Sigmoid colon (tissue), 6 donors: ENCODE measurements at regions not wholly inside any gene's neighbourhood (a gene's known extent, or its start where the extent isn't known, plus 50 kb on each side); places are given as distances from the start of the nearest gene placed in this dataset.

Experiments
- DNase-seq: peaks from one replicate; pipeline ENCODE4 v3.0.0-alpha.2; 2019
- H3K27ac ChIP-seq, 4 donors: fragments of 200-600 bp; sonication (generic); one replicate each; pipeline ENCODE4 v1.5.1; 2016 to 2019; ENCODE audit warnings: mild to moderate bottlenecking in 1 of 4
- H3K27me3 ChIP-seq, 3 donors: fragments of 200-600 bp; sonication (generic); one replicate each; pipeline ENCODE4 v1.5.1; 2019; ENCODE audit warnings: mild to moderate bottlenecking in 1 of 3
- H3K36me3 ChIP-seq, 4 donors: fragments of 200-600 bp; sonication (generic); one replicate each; pipeline ENCODE4 v1.5.1; 2016 to 2019
- H3K4me1 ChIP-seq, 4 donors: fragments of 200-600 bp; sonication (generic); one replicate each; pipeline ENCODE4 v1.5.1; 2017 to 2019
- H3K4me3 ChIP-seq, 4 donors: fragments of 200-600 bp; sonication (generic); one replicate each; pipeline ENCODE4 v1.5.1; 2017 to 2019; ENCODE audit warnings: mild to moderate bottlenecking in 2 of 4, moderate library complexity in 1 of 4
- H3K9me3 ChIP-seq, 4 donors: fragments of 200-600 bp in 3 of 4; sonication (generic) in 3 of 4; one replicate each; pipeline versions ENCODE4 v1.5.1 to v1.6.1; 2013 to 2019
- CTCF ChIP-seq, 4 experiments: fragments of 450-650 bp in 3 of 4; fragments of 200-600 bp in 1 of 4; IDR thresholded peaks; one replicate each; pipeline ENCODE4 v1.5.1; 2016 to 2019; ENCODE audit warnings: antibody characterized with exemption in 4 of 4, mild to moderate bottlenecking in 3 of 4, moderate library complexity in 2 of 4
- EP300 ChIP-seq, 4 donors: sonication (generic); formaldehyde crosslinking; IDR thresholded peaks; one replicate each; pipeline ENCODE4 v1.6.1; 2017; ENCODE audit warnings: antibody characterized with exemption in 4 of 4
- POLR2A ChIP-seq, 2 donors: fragments of 450-650 bp; IDR thresholded peaks; one replicate each; pipeline ENCODE4 v1.6.1; 2016; ENCODE audit warnings: antibody characterized with exemption in 2 of 2, mild to moderate bottlenecking in 2 of 2, moderate library complexity in 2 of 2
- POLR2AphosphoS5 ChIP-seq, 4 donors: sonication (generic); formaldehyde crosslinking; IDR thresholded peaks; one replicate each; pipeline ENCODE4 v1.6.1; 2017; ENCODE audit warnings: antibody characterized with exemption in 4 of 4
- WGBS, 2 donors: extraction: QIAGEN DNeasy Blood & Tissue Kit; methylation state at CpG; one replicate each; pipeline ENCODE4 v1.1.7; 2013; 5-methylcytosine and 5-hydroxymethylcytosine counted together
- intact Hi-C: fragments of 100-400 bp; cut with DNase I; formaldehyde crosslinking; loops from one replicate; pipeline ENCODE4 v1.15.1; 2023
- donor health status: healthy with polysubstance abuse.
- donor health status: healthy.

GRCh38 chr2:181176540-181176939 lies 196.1 kb downstream of the UBE2E3 start:
- no peak for TF ChIP-seq CTCF (IDR thresholded peaks at IDR 0.05)
- no peak for TF ChIP-seq EP300 (IDR thresholded peaks at IDR 0.05)
- TF ChIP-seq POLR2AphosphoS5 (IDR thresholded peaks at IDR 0.05) = no peak
- TF ChIP-seq POLR2A (IDR thresholded peaks at IDR 0.05) = no peak
- Histone ChIP-seq H3K4me3 (no peak overlapping the region), H3K27ac (no peak overlapping the region), H3K27me3 (no peaks in the 10 kb centered on the region), H3K36me3 (no peaks in the 10 kb centered on the region), H3K9me3 (no peaks in the 10 kb centered on the region), H3K4me1 (peaks cover 0 to 8% (median 3%) of the 10 kb centered on the region in 4 donors)
- WGBS, 2 donors = 85 to 91% methylated on average over 1 of the region's 1 CpG
- no peak for DNase-seq
- intact Hi-C loops = no loop called here

GRCh38 chr2:181177376-181177775 lies 197.0 kb downstream of the UBE2E3 start:
- intact Hi-C loops = no loop called here
- Histone ChIP-seq H3K36me3 (no peaks in the 10 kb centered on the region), H3K27ac (no peak overlapping the region), H3K27me3 (no peaks in the 10 kb centered on the region), H3K4me3 (no peak overlapping the region), H3K9me3 (no peaks in the 10 kb centered on the region), H3K4me1 (peaks cover 0 to 8% (median 3%) of the 10 kb centered on the region in 4 donors)
- DNase-seq = no peak
- TF ChIP-seq POLR2A (IDR thresholded peaks at IDR 0.05) = no peak

- H3K4me1 ChIP-seq = peaks cover 0 to 8% (median 3%) of the 10 kb centered on the region in 4 donors
- no peak overlapping the region for H3K27ac ChIP-seq
- H3K4me3 ChIP-seq = no peak overlapping the region
- H3K9me3 ChIP-seq = no peaks in the 10 kb centered on the region
- intact Hi-C loops = no loop called here
- TF ChIP-seq POLR2A (IDR thresholded peaks at IDR 0.05) (no peak), POLR2AphosphoS5 (IDR thresholded peaks at IDR 0.05) (no peak), EP300 (IDR thresholded peaks at IDR 0.05) (no peak), CTCF (IDR thresholded peaks at IDR 0.05) (no peak)
- H3K36me3 ChIP-seq = no peaks in the 10 kb centered on the region
- no peaks in the 10 kb centered on the region for H3K27me3 ChIP-seq
- no peak for DNase-seq
These were observed 197.7 kb downstream of the UBE2E3 start for GRCh38 chr2:181178130-181178529.

- intact Hi-C loops = no loop called here
- peaks cover 0 to 8% (median 3%) of the 10 kb centered on the region in 4 donors for H3K4me1 ChIP-seq
- DNase-seq = no peak
- H3K4me3 ChIP-seq = no peak overlapping the region
- TF ChIP-seq CTCF (IDR thresholded peaks at IDR 0.05) = no peak
- no peak for TF ChIP-seq POLR2A (IDR thresholded peaks at IDR 0.05)
- TF ChIP-seq EP300 (IDR thresholded peaks at IDR 0.05) = no peak
- no peak overlapping the region for H3K27ac ChIP-seq
- no peaks in the 10 kb centered on the region for H3K9me3 ChIP-seq
- WGBS, 2 donors = 56 to 68% methylated on average over 2 of the region's 2 CpGs
- no peaks in the 10 kb centered on the region for H3K27me3 ChIP-seq
- no peaks in the 10 kb centered on the region for H3K36me3 ChIP-seq
These were observed 198.5 kb downstream of the UBE2E3 start for GRCh38 chr2:181178823-181179412.

DNA sequence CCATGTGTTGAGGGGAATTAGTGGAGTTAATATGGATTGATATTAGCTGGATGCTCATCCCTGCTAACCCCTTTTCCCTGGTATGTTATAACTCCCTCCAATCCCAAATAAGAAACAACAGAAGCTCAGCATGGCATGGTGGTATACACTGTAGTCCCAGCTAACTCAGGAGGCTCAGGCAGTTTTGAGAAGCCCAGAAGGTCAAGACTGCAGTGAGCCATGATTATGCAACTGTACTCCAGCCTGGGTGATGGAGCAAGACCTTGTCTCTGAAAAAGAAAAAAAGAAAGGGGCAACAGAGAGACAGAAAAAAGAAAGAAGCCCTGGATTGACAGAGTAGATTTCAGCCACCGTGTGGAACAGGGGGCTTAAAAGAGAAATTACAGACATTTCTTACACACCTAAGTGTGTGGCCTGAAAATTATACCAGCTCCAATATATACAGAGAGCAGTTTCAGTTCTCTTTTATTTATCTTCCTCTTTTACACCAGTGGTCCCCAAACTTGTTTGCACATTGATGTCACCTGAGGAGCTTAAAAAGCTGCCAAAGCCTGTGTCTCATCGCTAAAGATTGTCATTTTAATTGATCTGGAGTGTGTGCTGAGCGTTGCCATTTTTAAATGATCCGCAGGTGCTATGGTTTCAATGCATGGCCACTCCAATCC lies 203.6 kb downstream of the UBE2E3 start:
- whole genome bisulfite sequencing, 2 donors = 64 to 74% methylated on average over 4 of the region's 4 CpGs
- Histone ChIP-seq H3K27me3 (no peaks in the 10 kb centered on the region), H3K27ac (no peak overlapping the region), H3K4me3 (no peak overlapping the region), H3K36me3 (no peaks in the 10 kb centered on the region), H3K9me3 (no peaks in the 10 kb centered on the region), H3K4me1 (no peaks in the 10 kb centered on the region)
- intact Hi-C loops = no loop called here
- TF ChIP-seq EP300 (IDR thresholded peaks at IDR 0.05) (no peak), POLR2A (IDR thresholded peaks at IDR 0.05) (no peak), POLR2AphosphoS5 (IDR thresholded peaks at IDR 0.05) (no peak), CTCF (IDR thresholded peaks at IDR 0.05) (no peak)
- DNase-seq = no peak
